Panc1 (cell line): ENCODE measurements at regions not wholly inside any gene's neighbourhood (a gene's known extent, or its start where the extent isn't known, plus 50 kb on each side); places are given as distances from the start of the nearest gene placed in this dataset.

ENCODE experiments used
- ATAC-seq: fragments of 200-7000 bp; cut with Tn5 transposase; 2 replicates; pipeline ENCODE4 v1.9.1; 2020; ENCODE audit warnings: mild to moderate bottlenecking, moderate library complexity
- BruUV-seq: library from RNA; stranded (reverse); fragments of 400-500 nt; replicated peaks from 2 replicates; lab custom pipeline; 2021; lab: Mats Ljungman, UMichigan
- CTCF ChIA-PET: fragments of 300-600 bp; sonication (Branson Sonifier 250); formaldehyde crosslinking; loops from one replicate; lab custom pipeline; 2022; ENCODE audit warnings: antibody characterized with exemption; lab: Charles Lee
- POLR2A ChIA-PET: fragments of 300-600 bp; sonication (Branson Sonifier 250); formaldehyde crosslinking; loops from one replicate; lab custom pipeline; 2022; ENCODE audit warnings: antibody characterized with exemption; lab: Charles Lee
- DNase-seq: peaks from one replicate; pipeline ENCODE4 v3.0.0-alpha.2; 2010; ENCODE audit warnings: low read depth, low spot score
- H3K27ac ChIP-seq: 2 replicates; pipeline ENCODE4 v1.5.1; 2011; ENCODE audit warnings: mild to moderate bottlenecking, low read length, inconsistent platforms
- H3K27me3 ChIP-seq: fragments of 200-500 bp; sonication (Bioruptor generic); 2 replicates; pipeline ENCODE4 v1.6.0; 2014; ENCODE audit warnings: low read length, inconsistent platforms; ENCODE audit not compliant: control insufficient read depth, insufficient read depth
- H3K36me3 ChIP-seq: fragments of 200-500 bp; sonication (Bioruptor generic); 2 replicates; pipeline ENCODE4 v1.5.1; 2014; ENCODE audit warnings: inconsistent platforms, mild to moderate bottlenecking, low read length, moderate library complexity; ENCODE audit not compliant: control insufficient read depth, insufficient read depth
- H3K4me1 ChIP-seq: 2 replicates; pipeline ENCODE4 v1.5.1; 2011; ENCODE audit warnings: inconsistent platforms, mild to moderate bottlenecking, low read length, moderate library complexity; ENCODE audit not compliant: control insufficient read depth, insufficient read depth
- H3K4me3 ChIP-seq, 2 experiments: 2 replicates each; pipeline ENCODE4 v1.5.1; 2011 to 2012; ENCODE audit warnings: low read depth in 2 of 2, low read length in 2 of 2, mild to moderate bottlenecking in 2 of 2, inconsistent platforms in 1 of 2, moderate library complexity in 1 of 2
- H3K9me3 ChIP-seq: fragments of 200-500 bp; sonication (Bioruptor generic); 2 replicates; pipeline ENCODE4 v1.5.1; 2014; ENCODE audit warnings: low read depth, mild to moderate bottlenecking, inconsistent platforms, low read length, moderate library complexity; ENCODE audit not compliant: control insufficient read depth, insufficient read depth
- POLR2AphosphoS5 ChIP-seq: IDR thresholded peaks from 2 replicates; pipeline ENCODE4 v1.6.1; 2012; ENCODE audit warnings: mild to moderate bottlenecking, low read depth, low read length, moderate library complexity
- SIN3A ChIP-seq: IDR thresholded peaks from 2 replicates; pipeline ENCODE4 v1.6.1; 2012; ENCODE audit warnings: low read depth, mild to moderate bottlenecking, low read length, moderate library complexity, borderline replicate concordance; ENCODE audit not compliant: insufficient read depth
- TCF7L2 ChIP-seq: IDR thresholded peaks from 2 replicates; pipeline ENCODE4 v1.6.1; 2011; ENCODE audit warnings: mild to moderate bottlenecking, low read depth, low read length, inconsistent platforms
- in situ Hi-C: cut with HindIII; loops from 2 replicates; pipeline ENCODE4 v1.10.0; 2016; ENCODE audit warnings: low sequenced_read_pairs, low pct_unique_long_range_greater_than_20kb
- intact Hi-C: fragments of 100-400 bp; cut with micrococcal nuclease; formaldehyde crosslinking; loops from one replicate; pipeline ENCODE4 v1.10.0; 2022; ENCODE audit not compliant: unreplicated experiment
- TF ChIP-seq, protein P1 (sequence below), 2 experiments: IDR thresholded peaks; 2 replicates each; pipeline ENCODE4 v1.6.1; 2011 to 2012; ENCODE audit warnings: low read depth in 2 of 2, control low read depth in 1 of 2, low read length in 1 of 2, mild to moderate bottlenecking in 1 of 2, moderate library complexity in 1 of 2; ENCODE audit not compliant: insufficient read depth in 1 of 2
- TF ChIP-seq, protein P2 (sequence below): fragments of 450-650 bp; IDR thresholded peaks from 2 replicates; pipeline ENCODE4 v1.5.1; 2017; ENCODE audit warnings: mild to moderate bottlenecking

DNA sequence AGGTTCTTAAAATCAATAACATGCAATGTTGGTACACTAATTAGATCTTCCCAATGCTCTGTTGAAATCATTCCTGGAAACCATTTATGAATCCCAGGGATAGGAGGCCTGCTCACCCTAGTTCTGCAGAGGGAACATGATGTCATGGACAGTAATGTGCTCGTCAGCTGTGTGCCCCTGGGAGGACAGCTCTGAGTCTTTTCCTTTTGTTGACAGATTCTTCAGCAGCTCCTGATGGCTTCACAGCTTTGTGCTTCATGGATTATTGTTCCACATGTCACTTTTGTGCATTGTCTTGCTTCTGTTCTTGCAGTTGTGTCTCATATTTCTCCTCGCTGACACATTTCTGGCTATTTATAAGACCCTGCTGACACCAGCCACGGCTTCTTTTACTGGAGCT lies 367.5 kb downstream of the CCSER2 start:
- TF ChIP-seq POLR2AphosphoS5 (no peak), TCF7L2 (no peak), SIN3A (no peak)
- TF ChIP-seq, protein P1, sequence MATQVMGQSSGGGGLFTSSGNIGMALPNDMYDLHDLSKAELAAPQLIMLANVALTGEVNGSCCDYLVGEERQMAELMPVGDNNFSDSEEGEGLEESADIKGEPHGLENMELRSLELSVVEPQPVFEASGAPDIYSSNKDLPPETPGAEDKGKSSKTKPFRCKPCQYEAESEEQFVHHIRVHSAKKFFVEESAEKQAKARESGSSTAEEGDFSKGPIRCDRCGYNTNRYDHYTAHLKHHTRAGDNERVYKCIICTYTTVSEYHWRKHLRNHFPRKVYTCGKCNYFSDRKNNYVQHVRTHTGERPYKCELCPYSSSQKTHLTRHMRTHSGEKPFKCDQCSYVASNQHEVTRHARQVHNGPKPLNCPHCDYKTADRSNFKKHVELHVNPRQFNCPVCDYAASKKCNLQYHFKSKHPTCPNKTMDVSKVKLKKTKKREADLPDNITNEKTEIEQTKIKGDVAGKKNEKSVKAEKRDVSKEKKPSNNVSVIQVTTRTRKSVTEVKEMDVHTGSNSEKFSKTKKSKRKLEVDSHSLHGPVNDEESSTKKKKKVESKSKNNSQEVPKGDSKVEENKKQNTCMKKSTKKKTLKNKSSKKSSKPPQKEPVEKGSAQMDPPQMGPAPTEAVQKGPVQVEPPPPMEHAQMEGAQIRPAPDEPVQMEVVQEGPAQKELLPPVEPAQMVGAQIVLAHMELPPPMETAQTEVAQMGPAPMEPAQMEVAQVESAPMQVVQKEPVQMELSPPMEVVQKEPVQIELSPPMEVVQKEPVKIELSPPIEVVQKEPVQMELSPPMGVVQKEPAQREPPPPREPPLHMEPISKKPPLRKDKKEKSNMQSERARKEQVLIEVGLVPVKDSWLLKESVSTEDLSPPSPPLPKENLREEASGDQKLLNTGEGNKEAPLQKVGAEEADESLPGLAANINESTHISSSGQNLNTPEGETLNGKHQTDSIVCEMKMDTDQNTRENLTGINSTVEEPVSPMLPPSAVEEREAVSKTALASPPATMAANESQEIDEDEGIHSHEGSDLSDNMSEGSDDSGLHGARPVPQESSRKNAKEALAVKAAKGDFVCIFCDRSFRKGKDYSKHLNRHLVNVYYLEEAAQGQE (IDR thresholded peaks at IDR 0.05; ENCODE audit: insufficient read depth in 1 of 2, low read depth in 2 of 2, low read length in 1 of 2), result no peak
- TF ChIP-seq, protein P2, sequence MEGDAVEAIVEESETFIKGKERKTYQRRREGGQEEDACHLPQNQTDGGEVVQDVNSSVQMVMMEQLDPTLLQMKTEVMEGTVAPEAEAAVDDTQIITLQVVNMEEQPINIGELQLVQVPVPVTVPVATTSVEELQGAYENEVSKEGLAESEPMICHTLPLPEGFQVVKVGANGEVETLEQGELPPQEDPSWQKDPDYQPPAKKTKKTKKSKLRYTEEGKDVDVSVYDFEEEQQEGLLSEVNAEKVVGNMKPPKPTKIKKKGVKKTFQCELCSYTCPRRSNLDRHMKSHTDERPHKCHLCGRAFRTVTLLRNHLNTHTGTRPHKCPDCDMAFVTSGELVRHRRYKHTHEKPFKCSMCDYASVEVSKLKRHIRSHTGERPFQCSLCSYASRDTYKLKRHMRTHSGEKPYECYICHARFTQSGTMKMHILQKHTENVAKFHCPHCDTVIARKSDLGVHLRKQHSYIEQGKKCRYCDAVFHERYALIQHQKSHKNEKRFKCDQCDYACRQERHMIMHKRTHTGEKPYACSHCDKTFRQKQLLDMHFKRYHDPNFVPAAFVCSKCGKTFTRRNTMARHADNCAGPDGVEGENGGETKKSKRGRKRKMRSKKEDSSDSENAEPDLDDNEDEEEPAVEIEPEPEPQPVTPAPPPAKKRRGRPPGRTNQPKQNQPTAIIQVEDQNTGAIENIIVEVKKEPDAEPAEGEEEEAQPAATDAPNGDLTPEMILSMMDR, result no peak
- in situ Hi-C loops (no loop called here), intact Hi-C loops (no loop called here)
- Histone ChIP-seq H3K4me3 (no peak overlapping the region), H3K4me1 (no peaks in the 10 kb centered on the region), H3K36me3 (no peaks in the 10 kb centered on the region), H3K9me3 (no peaks in the 10 kb centered on the region), H3K27ac (no peak overlapping the region), H3K27me3 (no peaks in the 10 kb centered on the region; the same call in 1 of the 2 replicates)
- ATAC-seq (no peak), DNase-seq (no peak)
- POLR2A ChIA-PET, result no interaction called here
- CTCF ChIA-PET, result no interaction called here
- no TSS peak for BruUV-seq

DNA sequence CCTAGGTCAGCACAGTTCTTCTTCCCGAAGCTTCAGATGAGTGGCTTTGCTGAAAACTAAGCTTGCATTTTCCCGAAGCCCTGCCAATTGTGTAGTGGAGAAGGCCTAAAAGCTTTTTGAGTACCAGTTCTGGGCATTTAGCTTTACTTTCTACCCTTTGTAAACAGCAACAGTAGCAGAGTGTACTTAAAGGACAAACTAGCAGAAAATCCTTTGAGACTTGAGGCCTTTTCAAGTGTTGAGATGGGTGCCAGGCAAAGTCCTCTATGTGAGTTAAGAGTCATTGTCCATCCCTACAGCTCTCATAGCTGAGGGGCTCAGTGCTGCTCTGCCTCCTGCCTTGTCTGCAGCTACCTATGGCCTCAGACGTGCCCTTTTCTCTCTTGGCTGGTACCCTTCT lies 368.2 kb downstream of the CCSER2 start:
- Histone ChIP-seq H3K36me3 (no peaks in the 10 kb centered on the region), H3K4me3 (no peak overlapping the region), H3K27ac (no peak overlapping the region), H3K4me1 (no peaks in the 10 kb centered on the region), H3K27me3 (no peaks in the 10 kb centered on the region; the same call in 1 of the 2 replicates), H3K9me3 (no peaks in the 10 kb centered on the region)
- ChIA-PET POLR2A (no interaction called here), CTCF (no interaction called here)
- intact Hi-C loops (no loop called here), in situ Hi-C loops (no loop called here)
- DNase-seq, result no peak
- no peak for ATAC-seq
- TF ChIP-seq POLR2AphosphoS5, result no peak
- TF ChIP-seq TCF7L2, result no peak
- TF ChIP-seq, protein P1 (IDR thresholded peaks at IDR 0.05; ENCODE audit: insufficient read depth in 1 of 2, low read depth in 2 of 2, low read length in 1 of 2), result no peak
- TF ChIP-seq, protein P2, result no peak
- TF ChIP-seq SIN3A, result no peak
- no TSS peak for BruUV-seq
